HG03097 (cell line): ENCODE measurements at regions not wholly inside any gene's neighbourhood (a gene's known extent, or its start where the extent isn't known, plus 50 kb on each side); places are given as distances from the start of the nearest gene placed in this dataset.
A peak's percentile ranks its signal among the peaks of the same experiment; 100 is the strongest.
"Not testable (repeated sequence)": the region's sequence is repeated elsewhere in the genome, so short reads cannot be mapped to it uniquely, and the experiment has no call there.

Experiments
- ATAC-seq: cut with Tn5 transposase; IDR thresholded peaks from one replicate; pipeline ENCODE4 v1.9.1; 2021; ENCODE audit not compliant: unreplicated experiment, low FRiP score

GRCh38 chr5:67836496-67836895, 379.1 kb upstream of the PIK3R1 start:
- ATAC-seq = not testable (repeated sequence)

- no peak for ATAC-seq
Measured at GRCh38 chr5:67831048-67831447, 384.5 kb upstream of the PIK3R1 start.

GRCh38 chr5:67827541-67827940, 388.0 kb upstream of the PIK3R1 start:
- ATAC-seq = no peak

DNA sequence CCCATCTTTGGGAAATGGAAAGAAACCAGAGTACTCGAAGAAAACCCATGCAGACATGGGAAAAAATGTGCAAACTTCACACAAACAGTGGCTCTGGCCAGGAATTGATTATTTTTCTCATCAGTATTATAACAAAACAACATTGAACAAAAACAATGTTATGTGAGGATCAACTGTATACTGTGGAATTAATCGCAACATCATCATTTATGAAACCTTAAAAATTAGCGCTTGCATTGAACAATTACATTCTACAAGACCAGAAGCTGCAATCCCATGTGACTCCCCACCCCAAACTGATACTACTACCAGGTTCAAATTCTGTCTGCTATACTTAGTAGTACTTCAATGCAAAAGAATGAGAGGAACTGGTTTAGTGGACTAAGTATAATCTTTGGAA, 390.7 kb upstream of the PIK3R1 start:
- ATAC-seq = no peak

DNA sequence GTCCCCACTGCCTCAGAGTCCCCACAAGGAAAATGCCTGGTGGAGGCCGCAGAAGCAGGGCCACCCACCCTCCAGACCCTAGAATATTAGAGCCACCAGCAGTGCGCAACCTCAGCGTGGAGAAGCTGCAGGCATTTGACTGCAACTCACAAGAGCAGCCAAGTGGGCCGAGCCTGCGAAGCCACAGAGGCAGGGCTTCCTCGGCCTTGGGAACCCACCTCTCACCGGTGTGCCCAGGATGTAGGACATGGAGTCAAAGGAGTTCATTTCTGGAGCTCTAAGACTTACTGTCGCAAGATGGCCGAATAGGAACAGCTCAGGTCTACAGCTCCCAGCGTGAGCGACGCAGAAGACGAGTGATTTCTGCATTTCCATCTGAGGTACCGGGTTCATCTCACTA, 397.9 kb upstream of the PIK3R1 start:
- ATAC-seq = no peak

DNA sequence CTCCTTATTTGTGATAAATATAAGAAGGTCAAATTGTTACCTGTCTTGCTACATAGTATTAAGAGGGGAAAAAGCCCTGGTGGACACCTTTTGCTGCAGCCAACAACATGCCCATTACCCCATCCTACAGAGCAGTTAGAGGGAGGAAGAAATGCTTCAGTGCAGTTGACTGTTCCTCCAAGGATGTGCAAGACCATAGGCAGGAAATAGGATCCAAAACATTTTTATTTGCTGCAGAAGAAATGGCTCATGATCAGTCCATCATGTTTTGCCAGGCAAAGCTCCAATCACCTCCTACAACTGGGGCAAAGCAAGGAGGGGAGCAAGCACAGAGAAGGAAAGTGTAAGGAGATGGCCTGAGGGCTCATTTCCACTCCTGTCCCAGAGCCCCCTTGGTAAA, 399.1 kb upstream of the PIK3R1 start:
- ATAC-seq = no peak

- no peak for ATAC-seq
Measured at GRCh38 chr5:67815455-67816391, 399.8 kb upstream of the PIK3R1 start.

- no peak for ATAC-seq
Measured at GRCh38 chr5:67814569-67815311, 400.8 kb upstream of the PIK3R1 start.

DNA sequence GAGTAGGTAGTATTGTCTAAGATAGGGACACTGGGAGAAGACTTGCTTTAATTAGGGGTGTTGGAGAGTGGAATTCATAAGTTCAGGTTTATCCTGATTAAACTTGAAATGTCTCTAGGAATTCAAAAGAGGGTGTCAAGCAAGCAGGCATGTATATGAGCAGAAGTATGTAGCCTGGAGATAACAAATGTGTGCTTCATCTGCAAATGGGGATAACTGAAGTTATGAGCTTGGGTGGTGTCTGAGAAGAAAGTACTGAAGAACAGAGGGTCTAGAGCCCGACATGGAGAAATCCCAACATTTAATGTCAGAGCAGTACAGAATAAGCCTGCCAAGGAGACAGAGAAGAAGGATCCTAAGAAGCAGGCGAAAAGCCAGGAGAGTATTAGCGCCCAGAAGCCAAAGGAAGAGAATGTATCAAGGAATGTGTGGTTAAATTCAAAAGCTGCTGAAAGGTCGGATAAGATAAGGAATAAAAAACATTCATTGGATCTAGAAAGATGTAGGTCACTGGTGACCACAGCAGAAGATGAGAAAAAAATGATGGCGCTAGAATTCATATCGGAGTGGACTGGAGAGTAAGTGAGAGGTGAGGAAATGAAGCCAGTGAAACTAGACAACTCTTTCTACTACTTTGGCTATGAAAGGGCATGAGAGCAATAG, 401.5 kb upstream of the PIK3R1 start:
- ATAC-seq = no peak

DNA sequence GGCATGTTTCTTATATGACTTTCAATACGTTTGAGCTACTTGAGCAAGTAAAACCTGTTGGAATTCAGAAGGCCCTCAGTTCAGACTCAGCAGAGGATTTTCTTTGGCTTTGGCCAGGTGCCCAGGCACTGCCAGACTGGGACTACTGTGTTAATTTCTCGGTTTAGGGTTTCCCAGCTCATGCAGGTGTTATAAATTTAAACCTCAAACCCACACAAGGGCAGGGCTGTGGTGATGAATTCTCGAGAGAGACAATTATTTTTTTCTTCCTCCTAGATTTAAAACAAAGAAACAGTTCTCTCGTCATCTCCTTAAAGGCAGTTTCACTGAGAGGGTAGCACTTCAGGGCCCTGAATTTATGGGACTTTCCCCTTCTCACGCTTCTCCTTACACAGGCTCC, 406.0 kb upstream of the PIK3R1 start:
- ATAC-seq = no peak

- no peak for ATAC-seq
Measured at GRCh38 chr5:67808340-67808739, 407.2 kb upstream of the PIK3R1 start.

- ATAC-seq = no peak
Measured at GRCh38 chr5:67807439-67807888, 408.1 kb upstream of the PIK3R1 start.

- no peak for ATAC-seq
Measured at GRCh38 chr5:67806654-67807438, 408.7 kb upstream of the PIK3R1 start.

DNA sequence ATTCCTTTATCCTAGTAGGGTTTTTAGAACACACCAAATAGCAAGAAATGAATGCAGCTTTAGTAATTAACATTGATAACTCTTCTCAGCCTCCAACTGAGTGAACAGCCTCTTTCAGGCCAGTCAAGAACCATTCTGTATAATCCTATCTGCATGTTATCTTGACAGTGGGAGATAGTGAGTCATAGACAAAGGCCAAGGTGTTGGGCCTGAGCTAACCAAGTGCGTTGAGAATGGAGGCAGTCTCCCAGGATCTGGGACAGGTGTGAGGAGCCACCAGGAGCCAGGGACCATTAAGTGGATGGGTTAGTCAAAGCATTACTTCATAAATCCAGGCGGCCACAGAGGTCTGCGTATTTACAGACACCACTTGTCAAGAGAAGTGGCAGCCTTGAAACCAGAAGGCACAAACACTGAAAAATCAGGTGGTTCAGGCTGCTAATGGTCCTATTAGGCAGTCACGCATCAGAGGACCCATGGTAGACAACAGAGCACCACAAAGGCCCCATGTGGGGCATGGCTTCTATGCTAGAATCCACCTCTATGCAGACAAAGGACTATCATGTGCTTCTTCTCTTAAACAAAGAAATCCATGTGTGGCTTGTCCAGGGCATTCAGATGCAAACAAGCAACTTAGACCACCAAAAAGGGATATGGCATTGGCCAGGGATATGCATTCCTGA, 409.7 kb upstream of the PIK3R1 start:
- ATAC-seq = no peak

DNA sequence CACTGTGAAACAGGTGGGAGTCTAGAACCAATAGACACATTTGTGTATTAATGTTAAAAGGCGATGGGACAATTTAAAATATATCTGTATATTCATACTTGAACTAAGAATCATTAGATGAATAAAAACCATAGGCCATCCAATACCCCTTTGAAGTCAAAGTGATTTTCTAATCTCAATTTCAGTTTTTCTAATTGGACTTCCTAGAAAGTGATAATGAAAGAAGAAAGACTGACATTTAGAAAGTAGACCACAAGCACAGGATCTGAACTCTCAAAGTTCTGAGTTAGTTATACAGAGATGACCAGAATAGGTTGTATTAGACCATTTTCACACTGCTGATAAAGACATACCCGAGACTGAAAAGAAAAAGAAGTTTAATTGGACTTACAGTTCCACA, 412.8 kb upstream of the PIK3R1 start:
- ATAC-seq = peak; percentile 55

DNA sequence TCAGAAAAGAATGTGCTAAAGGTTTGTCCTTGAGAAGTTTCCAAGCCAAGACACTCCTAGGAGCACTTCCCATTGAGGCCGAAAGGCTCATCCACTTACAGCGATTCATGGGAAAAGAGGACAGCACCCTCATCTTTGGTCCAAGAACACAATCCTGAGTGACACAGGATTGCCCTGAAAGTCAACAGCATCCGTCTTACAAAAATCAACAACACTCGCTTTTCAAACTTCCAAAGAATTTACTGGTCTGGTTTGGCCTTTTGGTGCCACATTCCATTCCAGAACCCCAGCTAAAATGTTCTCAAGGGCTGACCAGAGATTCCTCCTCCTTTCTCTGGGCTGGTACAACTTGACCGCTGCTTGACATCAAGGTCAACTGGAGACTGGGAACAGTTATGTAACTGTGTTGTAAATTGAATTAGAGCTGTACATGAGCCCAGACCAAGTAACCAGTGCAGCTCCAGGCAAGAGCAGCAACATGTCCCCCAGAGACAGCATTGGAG, 415.8 kb upstream of the PIK3R1 start:
- no peak for ATAC-seq

GRCh38 chr5:67798470-67798869, 417.1 kb upstream of the PIK3R1 start:
- ATAC-seq = not testable (repeated sequence)

GRCh38 chr5:67795781-67796477, 419.6 kb upstream of the PIK3R1 start:
- ATAC-seq = no peak

DNA sequence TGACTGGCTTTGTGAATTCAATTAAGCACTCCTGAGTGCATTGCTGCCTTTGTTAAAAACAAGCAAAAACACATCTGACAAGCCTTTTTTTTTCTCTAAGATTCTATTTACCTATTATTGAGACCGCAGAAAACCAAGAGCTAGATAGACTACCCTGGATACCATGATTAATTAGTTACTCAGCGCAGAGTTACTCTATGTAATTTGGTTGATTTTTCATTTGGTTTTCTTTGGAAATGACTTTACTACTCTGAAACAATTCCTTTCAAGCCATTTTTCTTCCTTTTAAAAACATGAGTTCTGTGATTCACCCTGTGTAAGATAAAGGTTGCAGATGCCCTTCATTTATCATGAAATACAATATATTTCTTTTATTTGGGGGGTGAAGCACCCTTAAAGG, 421.6 kb upstream of the PIK3R1 start:
- no peak for ATAC-seq
